H9 (cell line): ENCODE measurements at regions not wholly inside any gene's neighbourhood (a gene's known extent, or its start where the extent isn't known, plus 50 kb on each side); places are given as distances from the start of the nearest gene placed in this dataset.

Experiments
- DNase-seq: peaks from one replicate; pipeline ENCODE4 v3.0.0-alpha.2; 2017
- H2AFZ ChIP-seq: one replicate; pipeline ENCODE4 v1.6.1; 2013; ENCODE audit warnings: mild to moderate bottlenecking, low read length, control low read depth, moderate library complexity
- H2AK5ac ChIP-seq: 2 replicates; pipeline ENCODE4 v1.6.1; 2013; ENCODE audit warnings: low read length, control low read depth, mixed read lengths; ENCODE audit not compliant: insufficient read length
- H2BK120ac ChIP-seq: one replicate; pipeline ENCODE4 v1.6.1; 2013; ENCODE audit warnings: low read depth, mild to moderate bottlenecking, low read length, control low read depth, inconsistent platforms; ENCODE audit not compliant: poor library complexity, severe bottlenecking
- H2BK12ac ChIP-seq: 2 replicates; pipeline ENCODE4 v1.6.1; 2013; ENCODE audit warnings: low read length, control low read depth, mixed read lengths, low read depth; ENCODE audit not compliant: insufficient read length
- H2BK15ac ChIP-seq: 2 replicates; pipeline ENCODE4 v1.6.1; 2013; ENCODE audit warnings: low read depth, low read length, control low read depth
- H2BK20ac ChIP-seq: one replicate; pipeline ENCODE4 v1.6.1; 2013; ENCODE audit warnings: low read depth, mild to moderate bottlenecking, low read length, control low read depth, inconsistent platforms; ENCODE audit not compliant: poor library complexity, severe bottlenecking
- H2BK5ac ChIP-seq: 2 replicates; pipeline ENCODE4 v1.6.1; 2013; ENCODE audit warnings: low read length, control low read depth, mixed read lengths; ENCODE audit not compliant: insufficient read length
- H3K14ac ChIP-seq: 2 replicates; pipeline ENCODE4 v1.6.1; 2013; ENCODE audit warnings: low read length, control low read depth; ENCODE audit not compliant: insufficient read depth
- H3K18ac ChIP-seq: 2 replicates; pipeline ENCODE4 v1.6.1; 2013; ENCODE audit warnings: low read depth, mild to moderate bottlenecking, mixed read lengths, low read length, control low read depth; ENCODE audit not compliant: insufficient read length
- H3K23ac ChIP-seq: 2 replicates; pipeline ENCODE4 v1.6.1; 2013; ENCODE audit warnings: low read length, control low read depth, mixed read lengths, low read depth; ENCODE audit not compliant: insufficient read length
- H3K23me2 ChIP-seq: 2 replicates; pipeline ENCODE4 v1.6.1; 2013; ENCODE audit warnings: low read depth, mild to moderate bottlenecking, mixed read lengths, low read length, control low read depth; ENCODE audit not compliant: insufficient read length, poor library complexity, severe bottlenecking
- H3K27ac ChIP-seq: 2 replicates; pipeline ENCODE4 v1.5.1; 2013; ENCODE audit warnings: low read length, control low read depth, mixed read lengths, low read depth; ENCODE audit not compliant: insufficient read length
- H3K27me3 ChIP-seq: 2 replicates; pipeline ENCODE4 v1.6.1; 2013; ENCODE audit warnings: low read length, control low read depth, inconsistent platforms; ENCODE audit not compliant: insufficient read depth
- H3K4ac ChIP-seq: 2 replicates; pipeline ENCODE4 v1.6.1; 2013; ENCODE audit warnings: low read depth, mild to moderate bottlenecking, control low read depth, inconsistent platforms, low read length, moderate library complexity
- H3K4me1 ChIP-seq: 2 replicates; pipeline ENCODE4 v1.6.1; 2013; ENCODE audit warnings: low read length, control low read depth, inconsistent platforms; ENCODE audit not compliant: insufficient read depth
- H3K4me2 ChIP-seq: 2 replicates; pipeline ENCODE4 v1.6.1; 2013; ENCODE audit warnings: low read length, control low read depth, mixed read lengths; ENCODE audit not compliant: insufficient read length, insufficient read depth
- H3K56ac ChIP-seq: 2 replicates; pipeline ENCODE4 v1.6.1; 2013; ENCODE audit warnings: low read depth, mild to moderate bottlenecking, mixed read lengths, low read length, control low read depth; ENCODE audit not compliant: insufficient read length
- H3K79me1 ChIP-seq: 2 replicates; pipeline ENCODE4 v1.6.1; 2013; ENCODE audit warnings: low read depth, mild to moderate bottlenecking, moderate library complexity, low read length, control low read depth, inconsistent platforms; ENCODE audit not compliant: insufficient read depth, poor library complexity, severe bottlenecking
- H3K79me2 ChIP-seq: 2 replicates; pipeline ENCODE4 v1.6.1; 2013; ENCODE audit warnings: low read length, control low read depth, inconsistent platforms; ENCODE audit not compliant: insufficient read depth
- H3K9ac ChIP-seq: 2 replicates; pipeline ENCODE4 v1.6.1; 2013; ENCODE audit warnings: low read length, control low read depth, mixed read lengths; ENCODE audit not compliant: insufficient read length; ENCODE audit errors: extremely low read depth
- H3K9me3 ChIP-seq: one replicate; pipeline ENCODE4 v1.6.1; 2013; ENCODE audit warnings: low read depth, low read length, inconsistent platforms; ENCODE audit not compliant: control insufficient read depth
- H3T11ph ChIP-seq: one replicate; pipeline ENCODE4 v1.6.1; 2013; ENCODE audit warnings: mild to moderate bottlenecking, low read length, control low read depth, inconsistent platforms
- H4K20me1 ChIP-seq: one replicate; pipeline ENCODE4 v1.6.1; 2013; ENCODE audit not compliant: control insufficient read depth, insufficient read length, insufficient read depth
- H4K5ac ChIP-seq: 2 replicates; pipeline ENCODE4 v1.6.1; 2013; ENCODE audit warnings: low read depth, mild to moderate bottlenecking, mixed read lengths, low read length, control low read depth; ENCODE audit not compliant: insufficient read length
- H4K8ac ChIP-seq: replicated peaks from 2 replicates; pipeline ENCODE4 v1.6.1; 2013; ENCODE audit warnings: low read length, control low read depth, mixed read lengths, low read depth; ENCODE audit not compliant: insufficient read length
- H4K91ac ChIP-seq: 2 replicates; pipeline ENCODE4 v1.6.1; 2013; ENCODE audit warnings: low read depth, mild to moderate bottlenecking, moderate library complexity, mixed read lengths, low read length, control low read depth; ENCODE audit not compliant: insufficient read length
- H3K27ac Mint-ChIP-seq, 3 experiments: 2 replicates in 2 of 3; 3 replicates in 1 of 3; pipeline ENCODE4 v1.8.0; 2020 to 2021; ENCODE audit warnings: mixed read lengths in 3 of 3, mild to moderate bottlenecking in 1 of 3, moderate library complexity in 1 of 3
- H3K27me3 Mint-ChIP-seq: 2 replicates; pipeline ENCODE4 v1.8.0; 2021; ENCODE audit warnings: low read depth, mild to moderate bottlenecking, moderate library complexity, mixed read lengths
- H3K36me3 Mint-ChIP-seq, 3 experiments: 2 replicates in 2 of 3; 3 replicates in 1 of 3; pipeline ENCODE4 v1.8.0; 2020 to 2021; ENCODE audit warnings: low read depth in 3 of 3, mixed read lengths in 3 of 3; ENCODE audit not compliant: insufficient read depth in 1 of 3
- H3K4me1 Mint-ChIP-seq, 2 experiments: 2 replicates each; pipeline ENCODE4 v1.8.0; 2020; ENCODE audit warnings: mixed read lengths in 2 of 2
- H3K4me3 Mint-ChIP-seq, 2 experiments: 2 replicates in 1 of 2; 3 replicates in 1 of 2; pipeline ENCODE4 v1.8.0; 2020 to 2021; ENCODE audit warnings: mild to moderate bottlenecking in 2 of 2, mixed read lengths in 2 of 2, moderate library complexity in 1 of 2
- H3K9me3 Mint-ChIP-seq, 2 experiments: 2 replicates in 1 of 2; 3 replicates in 1 of 2; pipeline ENCODE4 v1.8.0; 2020; ENCODE audit warnings: mild to moderate bottlenecking in 2 of 2, mixed read lengths in 2 of 2, moderate library complexity in 1 of 2
- WGBS: extraction: QIAGEN DNeasy Blood & Tissue Kit; methylation state at CpG from one replicate; pipeline ENCODE4 v1.1.7; 2013; ENCODE audit warnings: missing lambda C conversion rate, low lambda C conversion rate, mixed read lengths; ENCODE audit not compliant: insufficient read length; ENCODE audit errors: extremely low coverage; 5-methylcytosine and 5-hydroxymethylcytosine counted together
- TF ChIP-seq, protein P1 (sequence below): fragments of 200-600 bp; sonication (generic); conservative IDR thresholded peaks from 3 replicates; pipeline ENCODE4 v1.8.0; 2021; ENCODE audit warnings: antibody characterized with exemption, mild to moderate bottlenecking

DNA sequence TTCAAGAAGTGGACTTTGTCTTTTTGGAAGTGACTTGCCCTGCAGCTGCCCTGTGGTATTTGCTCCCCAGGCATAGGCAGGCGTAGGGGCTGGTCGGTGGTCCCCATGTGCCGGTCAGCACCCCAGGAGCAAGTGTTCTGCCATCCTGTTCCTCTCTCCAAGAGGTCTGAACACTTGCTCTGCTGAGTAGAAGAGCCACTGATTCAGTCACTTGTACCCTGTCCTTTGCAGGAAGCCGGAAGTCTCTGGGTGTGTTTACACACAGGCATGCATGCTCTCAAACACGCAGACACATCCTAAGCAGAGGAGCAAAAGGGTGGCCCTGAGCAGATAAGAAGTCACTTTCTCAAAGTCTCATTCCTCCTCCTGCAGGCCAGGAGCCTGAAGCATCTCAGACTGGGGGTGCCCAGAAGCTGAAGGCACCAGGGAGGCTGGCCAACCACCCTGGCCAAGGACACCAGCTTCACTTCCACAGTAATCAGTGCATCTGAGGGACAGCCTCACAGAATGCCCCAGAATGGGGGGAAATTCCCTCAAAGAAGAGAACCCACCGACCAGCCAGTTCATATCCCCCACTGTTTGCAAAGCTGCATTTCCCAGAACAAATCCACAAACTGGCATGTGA lies 88.7 kb upstream of the POMGNT2 start:
- H3K23ac ChIP-seq = no peak overlapping the region
- no peaks in the 10 kb centered on the region for H3K4me1 Mint-ChIP-seq
- no peak overlapping the region for H2AFZ ChIP-seq
- TF ChIP-seq, protein P1, sequence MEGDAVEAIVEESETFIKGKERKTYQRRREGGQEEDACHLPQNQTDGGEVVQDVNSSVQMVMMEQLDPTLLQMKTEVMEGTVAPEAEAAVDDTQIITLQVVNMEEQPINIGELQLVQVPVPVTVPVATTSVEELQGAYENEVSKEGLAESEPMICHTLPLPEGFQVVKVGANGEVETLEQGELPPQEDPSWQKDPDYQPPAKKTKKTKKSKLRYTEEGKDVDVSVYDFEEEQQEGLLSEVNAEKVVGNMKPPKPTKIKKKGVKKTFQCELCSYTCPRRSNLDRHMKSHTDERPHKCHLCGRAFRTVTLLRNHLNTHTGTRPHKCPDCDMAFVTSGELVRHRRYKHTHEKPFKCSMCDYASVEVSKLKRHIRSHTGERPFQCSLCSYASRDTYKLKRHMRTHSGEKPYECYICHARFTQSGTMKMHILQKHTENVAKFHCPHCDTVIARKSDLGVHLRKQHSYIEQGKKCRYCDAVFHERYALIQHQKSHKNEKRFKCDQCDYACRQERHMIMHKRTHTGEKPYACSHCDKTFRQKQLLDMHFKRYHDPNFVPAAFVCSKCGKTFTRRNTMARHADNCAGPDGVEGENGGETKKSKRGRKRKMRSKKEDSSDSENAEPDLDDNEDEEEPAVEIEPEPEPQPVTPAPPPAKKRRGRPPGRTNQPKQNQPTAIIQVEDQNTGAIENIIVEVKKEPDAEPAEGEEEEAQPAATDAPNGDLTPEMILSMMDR = no peak
- H4K5ac ChIP-seq = no peak overlapping the region
- H3K4me2 ChIP-seq = no peak overlapping the region
- H3K23me2 ChIP-seq = no peaks in the 10 kb centered on the region
- H3K14ac ChIP-seq = no peak overlapping the region
- no peak overlapping the region for H3K9ac ChIP-seq
- no peak overlapping the region for H2BK15ac ChIP-seq
- no peak overlapping the region for H2BK12ac ChIP-seq
- no peak overlapping the region for H3K27ac ChIP-seq
- H3K27me3 ChIP-seq = no peaks in the 10 kb centered on the region
- no peak overlapping the region for H2BK120ac ChIP-seq
- H3K4me3 Mint-ChIP-seq = no peak overlapping the region
- H3K36me3 Mint-ChIP-seq = no peaks in the 10 kb centered on the region
- H3K27ac Mint-ChIP-seq = no peak overlapping the region
- H4K20me1 ChIP-seq = no peaks in the 10 kb centered on the region
- H2AK5ac ChIP-seq = no peak overlapping the region
- H2BK5ac ChIP-seq = no peak overlapping the region
- no peaks in the 10 kb centered on the region for H3K79me1 ChIP-seq
- H3K27me3 Mint-ChIP-seq = peaks cover 23% of the 10 kb centered on the region
- H4K91ac ChIP-seq = no peak overlapping the region
- H3K9me3 ChIP-seq = no peaks in the 10 kb centered on the region
- no peak overlapping the region for H3K56ac ChIP-seq
- DNase-seq = no peak
- no peak overlapping the region for H3K18ac ChIP-seq
- H3K4me1 ChIP-seq = no peaks in the 10 kb centered on the region
- H3K79me2 ChIP-seq = no peaks in the 10 kb centered on the region
- no peak overlapping the region for H3K4ac ChIP-seq
- no CpG with 5 or more reads among the region's 6 CpGs for WGBS
- H2BK20ac ChIP-seq = no peak overlapping the region
- no peak overlapping the region for H4K8ac ChIP-seq
- no peaks in the 10 kb centered on the region; a peak in 2 of 5 replicates for H3K9me3 Mint-ChIP-seq
- H3T11ph ChIP-seq = no peak overlapping the region
